ENCODE measurements at regions not wholly inside any gene's neighbourhood (a gene's known extent, or its start where the extent isn't known, plus 50 kb on each side); places are given as distances from the start of the nearest gene placed in this dataset.
"Not testable (repeated sequence)": the region's sequence is repeated elsewhere in the genome, so short reads cannot be mapped to it uniquely, and the experiment has no call there.

DNA sequence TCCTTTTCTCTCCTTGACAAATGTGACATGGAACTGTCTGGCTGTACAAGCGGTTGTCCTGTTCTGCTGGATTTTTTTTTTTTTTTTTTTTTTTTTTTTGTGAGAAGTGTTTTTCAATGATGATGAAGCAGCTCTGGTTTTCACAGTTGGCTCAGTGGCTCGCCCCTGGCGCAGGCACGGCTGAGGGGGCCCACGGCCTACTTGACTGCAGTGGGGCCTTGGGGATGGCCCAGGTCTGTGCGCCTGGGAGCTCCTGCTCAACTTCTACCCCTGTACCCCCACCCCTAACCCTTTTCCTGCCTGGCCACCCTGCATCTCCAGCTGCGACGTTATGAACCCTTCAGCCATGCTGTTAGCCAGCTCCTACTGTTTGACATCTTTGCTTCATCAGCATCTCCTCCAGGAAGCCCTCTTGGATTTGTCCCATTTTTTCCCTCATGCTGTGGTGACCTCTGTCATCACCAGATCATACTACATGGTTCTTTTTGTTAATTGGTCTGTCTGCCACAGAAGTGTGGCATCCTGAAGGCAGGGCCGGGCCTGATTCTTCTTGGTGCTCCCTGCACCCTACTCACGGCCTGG lies 167.9 kb downstream of the INHBB start:
- H3K36me3 ChIP-seq = no peaks in the 10 kb centered on the region
- H3K9ac ChIP-seq = no peak overlapping the region
- TF ChIP-seq EZH2phosphoT487 (IDR thresholded peaks at IDR 0.05) (no peak), EZH2 (IDR thresholded peaks at IDR 0.05) (no peak)
- TF ChIP-seq, protein P1, sequence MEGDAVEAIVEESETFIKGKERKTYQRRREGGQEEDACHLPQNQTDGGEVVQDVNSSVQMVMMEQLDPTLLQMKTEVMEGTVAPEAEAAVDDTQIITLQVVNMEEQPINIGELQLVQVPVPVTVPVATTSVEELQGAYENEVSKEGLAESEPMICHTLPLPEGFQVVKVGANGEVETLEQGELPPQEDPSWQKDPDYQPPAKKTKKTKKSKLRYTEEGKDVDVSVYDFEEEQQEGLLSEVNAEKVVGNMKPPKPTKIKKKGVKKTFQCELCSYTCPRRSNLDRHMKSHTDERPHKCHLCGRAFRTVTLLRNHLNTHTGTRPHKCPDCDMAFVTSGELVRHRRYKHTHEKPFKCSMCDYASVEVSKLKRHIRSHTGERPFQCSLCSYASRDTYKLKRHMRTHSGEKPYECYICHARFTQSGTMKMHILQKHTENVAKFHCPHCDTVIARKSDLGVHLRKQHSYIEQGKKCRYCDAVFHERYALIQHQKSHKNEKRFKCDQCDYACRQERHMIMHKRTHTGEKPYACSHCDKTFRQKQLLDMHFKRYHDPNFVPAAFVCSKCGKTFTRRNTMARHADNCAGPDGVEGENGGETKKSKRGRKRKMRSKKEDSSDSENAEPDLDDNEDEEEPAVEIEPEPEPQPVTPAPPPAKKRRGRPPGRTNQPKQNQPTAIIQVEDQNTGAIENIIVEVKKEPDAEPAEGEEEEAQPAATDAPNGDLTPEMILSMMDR (IDR thresholded peaks at IDR 0.05) = no peak
- DNase-seq (ENCODE audit: low spot score) = no peak
- no peak overlapping the region for H3K4me2 ChIP-seq
- peak overlapping the region; percentile 16 for H3K27ac Mint-ChIP-seq
- H2AFZ ChIP-seq (replicated peaks) = no peak overlapping the region
- H3K36me3 Mint-ChIP-seq = no peaks in the 10 kb centered on the region
- peaks cover 64% of the 10 kb centered on the region for H3K27me3 ChIP-seq
- H3K79me2 ChIP-seq (ENCODE audit: low read depth) = no peaks in the 10 kb centered on the region
- no peak overlapping the region for H3K4me3 ChIP-seq
- H3K4me1 ChIP-seq = peaks cover 8% of the 10 kb centered on the region
- peaks cover 57% of the 10 kb centered on the region for H3K4me1 Mint-ChIP-seq
- peaks cover 2% of the 10 kb centered on the region for H3K9me3 Mint-ChIP-seq
- H3K27me3 Mint-ChIP-seq (ENCODE audit: insufficient read depth, low read depth) = peaks cover 28% of the 10 kb centered on the region
- no peak overlapping the region for H3K4me3 Mint-ChIP-seq
- no peaks in the 10 kb centered on the region for H3K9me3 ChIP-seq (ENCODE audit: low read depth)
- no peaks in the 10 kb centered on the region for H3F3A ChIP-seq (ENCODE audit: low read depth)
- no peaks in the 10 kb centered on the region for H4K20me1 ChIP-seq (ENCODE audit: low read depth)
- no peak overlapping the region for H3K27ac ChIP-seq

DNA sequence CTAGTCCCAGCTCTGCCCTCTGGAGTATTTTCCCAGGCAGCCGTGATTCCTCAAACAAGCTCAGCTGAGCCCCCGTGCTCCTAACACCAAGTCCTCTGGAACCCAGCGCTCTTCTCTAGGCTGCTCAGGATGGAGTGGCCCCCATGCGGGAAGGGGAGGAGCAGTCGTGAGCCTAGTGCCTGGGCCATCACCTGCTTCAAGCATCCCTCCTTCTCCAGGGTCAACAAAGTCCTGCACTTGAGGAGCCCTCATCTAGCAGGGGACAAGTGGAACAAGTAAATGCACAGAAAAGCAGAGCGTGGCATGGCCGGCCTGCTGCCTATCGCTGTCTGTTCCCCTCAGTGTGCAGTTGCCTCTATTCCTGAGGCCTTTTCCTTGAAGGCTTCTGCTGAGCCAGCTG lies 168.6 kb downstream of the INHBB start:
- peaks cover 50% of the 10 kb centered on the region for H3K4me1 Mint-ChIP-seq
- no peaks in the 10 kb centered on the region for H3K36me3 Mint-ChIP-seq
- Histone ChIP-seq H3K9me3 (ENCODE audit: low read depth) (no peaks in the 10 kb centered on the region), H3F3A (ENCODE audit: low read depth) (no peaks in the 10 kb centered on the region), H3K27ac (no peak overlapping the region), H3K36me3 (no peaks in the 10 kb centered on the region), H4K20me1 (ENCODE audit: low read depth) (no peaks in the 10 kb centered on the region), H2AFZ (replicated peaks) (no peak overlapping the region), H3K9ac (no peak overlapping the region), H3K27me3 (peaks cover 64% of the 10 kb centered on the region), H3K4me2 (no peak overlapping the region), H3K4me3 (no peak overlapping the region), H3K4me1 (peaks cover 8% of the 10 kb centered on the region), H3K79me2 (ENCODE audit: low read depth) (no peaks in the 10 kb centered on the region)
- peak overlapping the region; percentile 16 for H3K27ac Mint-ChIP-seq
- no peak overlapping the region for H3K4me3 Mint-ChIP-seq
- TF ChIP-seq, protein P1 (IDR thresholded peaks at IDR 0.05) = no peak
- TF ChIP-seq EZH2 (IDR thresholded peaks at IDR 0.05) (no peak), EZH2phosphoT487 (IDR thresholded peaks at IDR 0.05) (no peak)
- H3K9me3 Mint-ChIP-seq = peaks cover 2% of the 10 kb centered on the region
- DNase-seq (ENCODE audit: low spot score) = no peak
- peaks cover 26% of the 10 kb centered on the region for H3K27me3 Mint-ChIP-seq (ENCODE audit: insufficient read depth, low read depth)

DNA sequence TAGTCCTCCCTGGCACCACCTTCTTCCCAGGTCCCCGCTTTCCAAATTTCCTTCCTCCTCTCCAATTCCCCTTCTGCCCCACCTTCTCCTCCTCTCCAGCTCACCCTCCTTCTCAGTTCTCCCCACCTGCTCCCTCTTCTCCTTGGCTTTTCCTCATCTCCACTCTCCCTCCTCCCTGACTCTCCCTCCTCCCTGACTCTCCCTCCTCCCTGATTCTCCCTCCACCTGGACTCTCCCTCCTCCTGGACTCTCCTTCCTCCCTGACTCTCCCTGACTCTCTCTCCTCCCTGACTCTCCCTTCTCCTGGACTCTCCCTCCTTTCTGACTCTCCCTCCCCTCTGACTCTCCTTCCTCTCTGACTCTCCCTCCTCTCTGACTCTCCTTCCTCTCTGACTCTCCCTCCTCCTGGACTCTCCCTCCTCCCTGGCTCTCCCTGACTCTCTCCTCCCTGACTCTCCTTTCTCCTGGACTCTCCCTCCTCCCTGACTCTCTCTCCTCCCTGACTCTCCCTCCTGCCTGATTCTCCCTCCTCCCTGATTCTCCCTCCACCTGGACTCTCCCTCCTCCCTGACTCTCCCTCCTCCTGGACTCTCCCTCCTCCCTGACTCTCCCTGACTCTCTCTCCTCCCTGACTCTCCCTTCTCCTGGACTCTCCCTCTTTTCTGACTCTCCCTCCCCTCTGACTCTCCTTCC lies 169.3 kb downstream of the INHBB start:
- H3K9ac ChIP-seq; H2AFZ ChIP-seq (replicated peaks); H3K36me3 Mint-ChIP-seq; H3F3A ChIP-seq (ENCODE audit: low read depth); H3K9me3 ChIP-seq (ENCODE audit: low read depth); H3K9me3 Mint-ChIP-seq; H3K36me3 ChIP-seq; H3K4me3 Mint-ChIP-seq; DNase-seq (ENCODE audit: low spot score); H3K4me2 ChIP-seq; H3K4me3 ChIP-seq; H3K27ac ChIP-seq; H3K4me1 ChIP-seq; H4K20me1 ChIP-seq (ENCODE audit: low read depth); H3K79me2 ChIP-seq (ENCODE audit: low read depth): not testable (repeated sequence)
- Mint-ChIP-seq H3K27me3 (ENCODE audit: insufficient read depth, low read depth) (peaks cover 26% of the 10 kb centered on the region), H3K27ac (peak overlapping the region; percentile 29), H3K4me1 (peaks cover 50% of the 10 kb centered on the region)
- peaks cover 68% of the 10 kb centered on the region for H3K27me3 ChIP-seq
